ENCODE measurements at regions not wholly inside any gene's neighbourhood (a gene's known extent, or its start where the extent isn't known, plus 50 kb on each side); places are given as distances from the start of the nearest gene placed in this dataset.

DNA sequence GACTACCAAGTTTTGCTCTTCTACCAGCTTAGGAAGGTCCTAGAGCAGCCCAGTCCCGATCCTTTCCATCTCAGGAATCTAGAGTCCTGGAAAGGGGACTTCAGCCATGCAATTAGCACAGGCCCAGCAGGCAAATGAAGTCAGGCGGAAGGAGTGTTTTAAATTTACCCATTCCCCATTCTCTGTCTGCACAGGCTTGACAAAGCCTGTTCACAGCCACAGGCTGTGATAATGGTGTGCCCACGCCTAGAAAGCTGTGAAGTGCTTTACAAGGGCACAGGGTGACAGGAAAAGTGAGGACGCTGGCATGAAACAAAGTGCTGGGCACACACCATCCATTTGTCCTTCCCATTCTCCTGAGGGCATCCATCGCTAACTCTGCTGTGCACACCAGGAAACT lies 79.0 kb downstream of the PITPNM2 start:
- Mint-ChIP-seq H3K27me3 (no peaks in the 10 kb centered on the region), H3K4me1 (peaks cover 8 to 25% (median 14%) of the 10 kb centered on the region in 3 donors), H3K9me3 (no peaks in the 10 kb centered on the region), H3K4me3 (no peak overlapping the region), H3K36me3 (no peaks in the 10 kb centered on the region), H3K27ac (no peak overlapping the region)

DNA sequence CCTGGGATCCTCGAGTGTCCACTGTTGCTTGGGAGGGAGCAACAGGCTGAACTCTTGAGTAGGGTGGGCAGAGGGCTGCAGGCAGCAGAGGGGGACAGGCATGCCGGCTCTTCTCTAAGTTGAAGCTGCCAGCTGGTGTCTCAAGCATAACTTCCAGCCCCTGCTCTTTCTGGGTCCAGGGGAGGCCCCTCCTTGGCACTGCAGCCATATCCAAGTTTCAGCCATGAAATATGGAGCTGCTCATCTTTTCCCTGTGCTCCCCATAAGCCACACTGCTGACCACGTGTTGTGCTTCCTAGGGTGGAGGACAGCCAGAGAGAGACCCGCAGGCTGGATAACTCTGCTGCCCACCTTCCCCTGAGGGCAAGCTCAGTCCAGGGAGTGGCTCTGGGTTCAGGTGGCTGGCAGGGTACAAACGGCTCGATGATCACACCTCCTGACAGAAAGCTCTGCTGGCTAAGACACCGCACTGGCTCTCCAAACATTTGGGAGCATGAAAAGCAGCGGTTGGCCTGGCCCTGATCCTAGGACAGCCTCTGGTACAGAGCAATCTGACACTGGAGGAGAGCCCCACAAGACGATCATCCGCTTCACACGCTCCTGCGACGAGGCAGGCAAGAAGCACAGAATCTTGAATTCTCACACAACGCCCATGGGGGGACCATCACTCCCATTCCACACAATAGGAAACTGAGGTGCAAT lies 79.6 kb downstream of the PITPNM2 start:
- Mint-ChIP-seq H3K9me3 (no peaks in the 10 kb centered on the region), H3K4me3 (no peak overlapping the region), H3K27ac (no peak overlapping the region), H3K36me3 (no peaks in the 10 kb centered on the region), H3K27me3 (no peaks in the 10 kb centered on the region), H3K4me1 (peaks cover 8 to 19% (median 10%) of the 10 kb centered on the region in 3 donors)

DNA sequence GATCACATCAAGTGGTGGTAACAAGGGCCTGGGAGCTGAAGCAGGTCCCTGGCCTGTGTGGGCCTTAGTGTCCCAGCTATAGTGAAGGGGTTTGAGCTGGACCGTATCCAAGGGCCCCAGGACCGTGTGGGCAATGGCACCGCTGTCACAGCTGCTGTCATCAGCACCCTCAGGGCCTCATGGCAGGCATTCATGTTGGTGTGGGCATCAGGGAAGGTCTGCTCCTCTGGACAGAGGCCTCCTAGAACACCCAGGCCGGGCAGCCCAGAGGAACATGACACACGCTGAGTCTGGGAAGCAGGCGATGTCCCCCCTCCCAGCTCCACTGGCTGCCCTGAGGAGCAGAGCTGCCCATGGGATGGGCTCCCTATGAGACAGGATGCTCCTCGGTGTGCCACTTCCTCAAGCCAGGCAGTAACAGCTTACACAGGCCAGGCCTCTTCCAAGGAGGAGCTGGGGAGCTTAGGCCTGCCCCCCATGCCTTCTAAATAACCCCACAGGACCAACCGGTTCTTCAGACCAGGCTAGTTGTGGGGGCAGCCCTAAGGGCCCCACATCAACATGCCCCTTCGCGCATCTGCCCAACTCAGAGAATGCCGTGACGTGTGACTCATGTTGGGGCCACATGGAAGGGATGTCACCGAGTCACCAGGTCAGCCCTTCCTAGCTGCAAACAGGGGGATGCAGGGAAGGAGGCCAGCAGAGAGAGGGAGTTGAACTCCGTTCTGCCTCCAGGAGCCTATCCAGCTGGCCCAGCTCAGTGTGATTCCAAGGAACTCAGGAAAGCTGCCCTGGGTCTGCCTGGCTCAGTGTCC lies 80.4 kb downstream of the PITPNM2 start:
- Mint-ChIP-seq H3K4me3 (no peak overlapping the region), H3K27me3 (no peaks in the 10 kb centered on the region), H3K4me1 (peaks cover 3 to 17% (median 4%) of the 10 kb centered on the region in 3 donors), H3K27ac (no peak overlapping the region), H3K9me3 (no peaks in the 10 kb centered on the region), H3K36me3 (no peaks in the 10 kb centered on the region)

GRCh38 chr12:123069436-123070266 lies 81.2 kb downstream of the PITPNM2 start:
- H3K27me3 Mint-ChIP-seq = no peaks in the 10 kb centered on the region
- no peak overlapping the region for H3K27ac Mint-ChIP-seq
- H3K4me3 Mint-ChIP-seq = no peak overlapping the region
- no peaks in the 10 kb centered on the region for H3K9me3 Mint-ChIP-seq
- no peaks in the 10 kb centered on the region for H3K36me3 Mint-ChIP-seq
- peaks cover 2 to 14% (median 4%) of the 10 kb centered on the region in 3 donors for H3K4me1 Mint-ChIP-seq

- H3K9me3 Mint-ChIP-seq = no peaks in the 10 kb centered on the region
- H3K27me3 Mint-ChIP-seq = no peaks in the 10 kb centered on the region
- H3K4me3 Mint-ChIP-seq = no peak overlapping the region
- H3K36me3 Mint-ChIP-seq = no peaks in the 10 kb centered on the region
- no peak overlapping the region for H3K27ac Mint-ChIP-seq
- H3K4me1 Mint-ChIP-seq = peaks cover 2 to 19% (median 6%) of the 10 kb centered on the region in 3 donors
These were observed 83.2 kb downstream of the PITPNM2 start for GRCh38 chr12:123067654-123068053.

GRCh38 chr12:123066384-123066710 lies 84.5 kb downstream of the PITPNM2 start:
- Mint-ChIP-seq H3K4me3 (no peak overlapping the region), H3K4me1 (peaks cover 2 to 25% (median 6%) of the 10 kb centered on the region in 3 donors), H3K9me3 (no peaks in the 10 kb centered on the region), H3K36me3 (no peaks in the 10 kb centered on the region), H3K27me3 (no peaks in the 10 kb centered on the region), H3K27ac (no peak overlapping the region)

GRCh38 chr12:123065676-123066383 lies 85.1 kb downstream of the PITPNM2 start:
- Mint-ChIP-seq H3K27me3 (no peaks in the 10 kb centered on the region), H3K4me3 (peak overlapping the region in 1 of 4 donors; percentile 70), H3K36me3 (no peaks in the 10 kb centered on the region), H3K27ac (peak overlapping the region in 1 of 3 donors; percentile 82), H3K4me1 (peaks cover 2 to 25% (median 6%) of the 10 kb centered on the region in 3 donors), H3K9me3 (no peaks in the 10 kb centered on the region)

GRCh38 chr12:123064885-123065619 lies 84.6 kb downstream of the ARL6IP4 start:
- no peaks in the 10 kb centered on the region for H3K9me3 Mint-ChIP-seq
- no peak overlapping the region for H3K4me3 Mint-ChIP-seq
- no peaks in the 10 kb centered on the region for H3K27me3 Mint-ChIP-seq
- peak overlapping the region in 2 of 3 donors; percentile 16 to 90 for H3K27ac Mint-ChIP-seq
- peaks cover 2 to 25% (median 6%) of the 10 kb centered on the region in 3 donors for H3K4me1 Mint-ChIP-seq
- H3K36me3 Mint-ChIP-seq = no peaks in the 10 kb centered on the region

- Mint-ChIP-seq H3K36me3 (peaks cover 1% of the 10 kb centered on the region), H3K27me3 (no peaks in the 10 kb centered on the region), H3K4me3 (no peak overlapping the region), H3K27ac (peak overlapping the region in 1 of 3 donors; percentile 86), H3K9me3 (no peaks in the 10 kb centered on the region), H3K4me1 (peaks cover 2 to 25% (median 6%) of the 10 kb centered on the region in 3 donors)
These were observed 83.9 kb downstream of the ARL6IP4 start for GRCh38 chr12:123064366-123064765.

DNA sequence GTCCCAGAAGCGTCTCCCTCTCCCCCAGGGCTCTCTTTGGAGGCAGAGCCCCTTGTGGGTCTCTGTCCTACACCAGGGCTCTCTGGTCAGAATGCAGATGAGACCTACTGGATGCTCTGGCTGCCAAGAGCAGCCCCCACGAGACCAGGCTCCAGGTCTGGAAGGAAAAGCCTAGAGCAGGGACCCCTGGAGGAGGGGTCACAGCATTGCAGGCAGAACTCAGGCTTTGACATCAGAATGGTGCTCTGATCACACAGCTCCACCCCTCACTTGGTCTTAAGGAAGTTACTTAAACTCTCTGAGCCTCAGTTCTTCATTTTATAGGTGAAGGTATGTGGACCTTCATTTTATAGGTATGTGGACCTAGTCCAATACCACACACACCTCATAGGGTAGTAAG lies 83.1 kb downstream of the ARL6IP4 start:
- Mint-ChIP-seq H3K9me3 (no peaks in the 10 kb centered on the region), H3K27me3 (no peaks in the 10 kb centered on the region), H3K27ac (no peak overlapping the region), H3K4me1 (peaks cover 2 to 25% (median 6%) of the 10 kb centered on the region in 3 donors), H3K36me3 (peaks cover 1% of the 10 kb centered on the region), H3K4me3 (no peak overlapping the region)

DNA sequence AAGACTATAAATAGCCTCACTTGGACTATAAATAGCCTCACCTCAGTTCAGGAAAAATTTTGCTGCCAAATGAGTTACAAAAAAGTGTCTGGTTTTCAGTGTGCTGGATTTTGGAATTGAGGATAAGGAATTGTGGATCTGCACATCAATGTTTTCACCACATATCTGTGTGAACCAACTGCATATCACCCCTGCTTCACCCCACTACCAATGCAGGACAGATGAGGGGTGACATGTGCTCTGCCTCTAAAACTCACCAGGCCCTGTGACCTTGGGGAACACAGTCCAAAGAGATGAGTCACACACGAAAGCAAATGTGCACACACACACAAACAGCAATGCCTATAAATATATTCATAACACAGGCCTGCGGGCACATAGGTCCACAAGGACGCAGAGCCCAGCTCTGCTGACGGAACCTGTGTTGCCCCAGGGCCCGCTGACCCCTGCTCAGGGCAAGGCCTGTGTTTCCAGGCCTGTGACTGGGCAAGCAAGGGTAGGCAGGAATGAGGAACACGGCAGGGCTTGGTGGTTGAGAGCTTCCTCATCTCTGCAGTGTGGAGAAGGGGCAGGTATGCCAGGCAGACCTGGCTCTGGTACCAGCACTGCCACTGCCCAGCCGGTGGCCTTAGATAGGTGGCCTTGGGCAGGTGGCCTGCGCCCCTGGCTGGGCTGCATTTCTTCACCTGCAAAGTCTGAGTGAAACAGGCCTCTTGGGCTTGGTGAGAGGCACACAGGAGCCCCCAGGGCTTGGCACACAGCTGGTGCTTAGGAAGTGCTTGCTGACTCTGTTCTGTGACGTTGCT lies 82.4 kb downstream of the ARL6IP4 start:
- H3K4me1 Mint-ChIP-seq = peaks cover 2 to 31% (median 10%) of the 10 kb centered on the region in 3 donors
- H3K4me3 Mint-ChIP-seq = peak overlapping the region in 1 of 4 donors; percentile 26
- no peaks in the 10 kb centered on the region for H3K9me3 Mint-ChIP-seq
- no peaks in the 10 kb centered on the region for H3K27me3 Mint-ChIP-seq
- H3K36me3 Mint-ChIP-seq = peaks cover 1% of the 10 kb centered on the region
- peak overlapping the region in 1 of 3 donors; percentile 23 for H3K27ac Mint-ChIP-seq

- no peaks in the 10 kb centered on the region for H3K9me3 Mint-ChIP-seq
- no peak overlapping the region for H3K27ac Mint-ChIP-seq
- H3K4me1 Mint-ChIP-seq = peaks cover 2 to 32% (median 10%) of the 10 kb centered on the region in 3 donors
- peaks cover 1% of the 10 kb centered on the region for H3K36me3 Mint-ChIP-seq
- peak overlapping the region in 1 of 4 donors; percentile 5 for H3K4me3 Mint-ChIP-seq
- no peaks in the 10 kb centered on the region for H3K27me3 Mint-ChIP-seq
These were observed 81.1 kb downstream of the ARL6IP4 start for GRCh38 chr12:123061441-123062205.

DNA sequence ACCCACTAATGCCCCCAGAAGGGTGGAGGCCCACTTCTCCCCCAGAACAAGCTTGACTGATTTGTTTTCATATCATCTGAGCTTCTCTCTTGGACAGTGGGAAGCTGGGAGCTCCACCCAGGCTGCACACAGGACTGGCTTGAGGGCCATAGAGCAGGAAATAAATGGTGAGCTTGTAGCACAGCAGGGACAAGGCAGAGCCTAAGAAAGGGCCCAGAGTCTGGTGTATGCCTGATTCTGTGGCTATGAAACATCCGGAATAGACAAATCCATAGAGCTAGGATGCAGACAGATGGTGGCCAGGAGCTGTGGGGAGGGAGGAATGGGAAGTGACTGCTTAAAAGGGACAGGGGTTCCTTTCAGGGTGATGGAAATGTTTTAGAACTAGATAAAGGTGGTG lies 79.0 kb downstream of the ARL6IP4 start:
- no peak overlapping the region for H3K4me3 Mint-ChIP-seq
- peaks cover 1% of the 10 kb centered on the region for H3K36me3 Mint-ChIP-seq
- H3K27me3 Mint-ChIP-seq = no peaks in the 10 kb centered on the region
- H3K4me1 Mint-ChIP-seq = peaks cover 3 to 23% (median 10%) of the 10 kb centered on the region in 3 donors
- H3K27ac Mint-ChIP-seq = no peak overlapping the region
- no peaks in the 10 kb centered on the region for H3K9me3 Mint-ChIP-seq
